CD8-positive, alpha-beta memory T cell (primary cell): ENCODE measurements at regions not wholly inside any gene's neighbourhood (a gene's known extent, or its start where the extent isn't known, plus 50 kb on each side); places are given as distances from the start of the nearest gene placed in this dataset.
A peak's percentile ranks its signal among the peaks of the same experiment; 100 is the strongest.

Experiments used
- CTCF ChIA-PET: fragments of 350-600 bp; sonication (Branson Sonifier 250); formaldehyde crosslinking; loops from one replicate; lab custom pipeline; 2021; ENCODE audit warnings: antibody characterized with exemption; lab: Charles Lee
- POLR2A ChIA-PET: fragments of 350-600 bp; sonication (Branson Sonifier 250); formaldehyde crosslinking; loops from one replicate; lab custom pipeline; 2021; ENCODE audit warnings: antibody characterized with exemption; lab: Charles Lee
- DNase-seq, 5 donors: peaks; one replicate each; pipeline versions ENCODE4 v3.0.0 to v3.0.0-alpha.2; 2020 to 2022; ENCODE audit warnings: mixed read lengths in 1 of 5
- H3K27ac ChIP-seq: one replicate; pipeline ENCODE4 v1.7.0; 2013; ENCODE audit warnings: low read depth, mild to moderate bottlenecking, low read length, moderate library complexity
- H3K27me3 ChIP-seq: 2 replicates; pipeline ENCODE4 v1.7.0; 2013; ENCODE audit warnings: low read length, mild to moderate bottlenecking; ENCODE audit not compliant: insufficient read depth, poor library complexity, severe bottlenecking
- H3K36me3 ChIP-seq: 2 replicates; pipeline ENCODE4 v1.7.0; 2013; ENCODE audit warnings: mild to moderate bottlenecking, low read length, moderate library complexity; ENCODE audit not compliant: insufficient read depth
- H3K4me1 ChIP-seq: 2 replicates; pipeline ENCODE4 v1.7.0; 2013; ENCODE audit warnings: mild to moderate bottlenecking, low read length, moderate library complexity; ENCODE audit not compliant: insufficient read depth
- H3K4me3 ChIP-seq: 2 replicates; pipeline ENCODE4 v1.7.0; 2013; ENCODE audit warnings: mild to moderate bottlenecking, low read length
- H3K9me3 ChIP-seq: 2 replicates; pipeline ENCODE4 v1.7.0; 2013; ENCODE audit warnings: mild to moderate bottlenecking, low read length
- H3K27ac Mint-ChIP-seq, 8 donors: one replicate each; pipeline ENCODE4 v1.8.0; 2020 to 2021; ENCODE audit warnings: mixed read lengths in 8 of 8, mild to moderate bottlenecking in 6 of 8, inconsistent platforms in 3 of 8, moderate library complexity in 3 of 8
- H3K27me3 Mint-ChIP-seq, 2 donors: one replicate each; pipeline ENCODE4 v1.8.0; 2020 to 2021; ENCODE audit warnings: mixed read lengths in 2 of 2, mild to moderate bottlenecking in 1 of 2, moderate library complexity in 1 of 2
- H3K36me3 Mint-ChIP-seq, 3 donors: one replicate each; pipeline ENCODE4 v1.8.0; 2020 to 2021; ENCODE audit warnings: mixed read lengths in 3 of 3, inconsistent platforms in 1 of 3, mild to moderate bottlenecking in 1 of 3
- H3K4me1 Mint-ChIP-seq, 3 donors: one replicate each; pipeline ENCODE4 v1.8.0; 2020 to 2021; ENCODE audit warnings: mixed read lengths in 3 of 3, inconsistent platforms in 1 of 3, mild to moderate bottlenecking in 1 of 3
- H3K4me3 Mint-ChIP-seq, 7 donors: one replicate each; pipeline ENCODE4 v1.8.0; 2020 to 2021; ENCODE audit warnings: mixed read lengths in 7 of 7, mild to moderate bottlenecking in 6 of 7, moderate library complexity in 4 of 7, inconsistent platforms in 2 of 7
- H3K9me3 Mint-ChIP-seq, 5 donors: one replicate each; pipeline ENCODE4 v1.8.0; 2020 to 2022; ENCODE audit warnings: mixed read lengths in 5 of 5, mild to moderate bottlenecking in 3 of 5, moderate library complexity in 2 of 5, inconsistent platforms in 1 of 5

DNA sequence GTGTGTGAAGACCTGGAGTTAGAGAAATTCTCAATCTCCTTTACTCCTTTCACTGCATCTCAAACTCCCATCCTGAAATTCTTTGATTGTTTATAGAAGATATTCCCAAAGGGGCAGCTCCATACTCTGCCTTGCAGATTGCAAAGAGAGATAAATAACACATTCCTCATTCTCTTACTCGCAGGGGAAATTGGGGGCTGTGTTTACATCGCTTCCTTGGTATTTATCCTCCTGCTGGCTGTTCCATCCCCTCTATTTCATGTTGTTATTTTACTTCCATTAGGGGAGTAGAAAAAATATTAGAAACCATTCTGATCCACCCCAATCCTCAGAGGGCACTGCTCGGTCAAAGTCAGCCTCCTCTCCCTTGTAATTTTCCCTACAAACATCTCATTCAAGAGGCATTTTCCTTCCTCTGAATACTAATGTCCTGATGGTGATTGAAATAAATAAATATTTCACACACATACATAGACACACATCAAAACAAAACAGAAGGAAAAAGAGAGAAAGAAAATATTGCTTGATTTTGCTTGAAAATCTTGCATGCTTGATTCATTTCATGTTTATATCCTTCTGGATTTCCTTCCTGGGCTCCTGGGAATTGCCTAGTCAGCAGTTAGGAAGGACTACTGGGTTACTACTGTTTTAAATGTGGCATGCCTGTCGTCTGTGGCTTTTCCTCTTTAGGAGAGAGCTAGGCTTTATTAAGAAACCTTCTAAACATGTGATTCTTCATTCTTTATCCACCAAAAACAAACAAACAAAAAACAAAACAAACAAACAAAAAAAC, 420.1 kb upstream of the PAPPA start:
- Histone ChIP-seq H3K9me3 (no peaks in the 10 kb centered on the region), H3K36me3 (no peaks in the 10 kb centered on the region), H3K4me3 (no peak overlapping the region), H3K4me1 (no peaks in the 10 kb centered on the region), H3K27ac (no peak overlapping the region), H3K27me3 (no peaks in the 10 kb centered on the region)
- H3K4me3 Mint-ChIP-seq, result no peak overlapping the region
- H3K4me1 Mint-ChIP-seq, result no peaks in the 10 kb centered on the region
- H3K27ac Mint-ChIP-seq, result no peak overlapping the region
- ChIA-PET CTCF (no interaction called here), POLR2A (no interaction called here)
- no peak for DNase-seq
- no peaks in the 10 kb centered on the region for H3K27me3 Mint-ChIP-seq
- no peaks in the 10 kb centered on the region for H3K36me3 Mint-ChIP-seq
- H3K9me3 Mint-ChIP-seq, result peaks cover 2 to 5% (median 4%) of the 10 kb centered on the region in 5 donors

- peaks cover 0 to 5% (median 0%) of the 10 kb centered on the region in 5 donors for H3K9me3 Mint-ChIP-seq
- Histone ChIP-seq H3K4me3 (no peak overlapping the region), H3K9me3 (no peaks in the 10 kb centered on the region), H3K27me3 (no peaks in the 10 kb centered on the region), H3K4me1 (no peaks in the 10 kb centered on the region), H3K36me3 (no peaks in the 10 kb centered on the region), H3K27ac (no peak overlapping the region)
- H3K27me3 Mint-ChIP-seq, result peaks cover 0 to under 1% of the 10 kb centered on the region in 2 donors
- ChIA-PET POLR2A (no interaction called here), CTCF (no interaction called here)
- no peaks in the 10 kb centered on the region for H3K4me1 Mint-ChIP-seq
- DNase-seq, result no peak
- H3K36me3 Mint-ChIP-seq, result no peaks in the 10 kb centered on the region
- H3K27ac Mint-ChIP-seq, result no peak overlapping the region
- no peak overlapping the region for H3K4me3 Mint-ChIP-seq
These were observed 414.3 kb upstream of the PAPPA start for GRCh38 chr9:115739096-115739875.

DNA sequence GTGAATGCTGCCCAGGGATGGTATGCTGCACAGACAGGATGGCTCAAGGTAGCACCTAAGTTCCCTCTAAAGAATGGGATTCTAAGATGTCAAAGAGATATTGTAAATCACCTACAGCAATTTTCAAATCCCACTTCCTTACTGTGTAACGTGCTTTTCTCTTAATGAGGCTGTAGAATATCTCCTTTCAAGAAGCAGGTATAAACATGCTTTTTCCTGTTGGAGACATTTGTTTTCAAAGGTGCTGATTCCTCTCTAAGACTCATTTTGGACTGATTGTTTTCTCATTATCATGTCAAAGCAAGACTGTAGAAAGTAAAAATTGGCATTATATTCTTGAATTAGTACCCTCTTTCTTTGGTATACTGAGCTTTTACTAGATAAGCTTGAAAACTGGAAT, 412.6 kb upstream of the PAPPA start:
- Mint-ChIP-seq H3K9me3 (peaks cover 0 to 4% (median 0%) of the 10 kb centered on the region in 5 donors), H3K4me3 (no peak overlapping the region), H3K4me1 (no peaks in the 10 kb centered on the region), H3K27me3 (peaks cover 0 to 4% of the 10 kb centered on the region in 2 donors), H3K27ac (no peak overlapping the region), H3K36me3 (no peaks in the 10 kb centered on the region)
- Histone ChIP-seq H3K27me3 (no peaks in the 10 kb centered on the region), H3K9me3 (no peaks in the 10 kb centered on the region), H3K4me1 (no peaks in the 10 kb centered on the region), H3K4me3 (no peak overlapping the region), H3K36me3 (no peaks in the 10 kb centered on the region), H3K27ac (no peak overlapping the region)
- CTCF ChIA-PET, result no interaction called here
- no peak for DNase-seq
- POLR2A ChIA-PET, result no interaction called here

DNA sequence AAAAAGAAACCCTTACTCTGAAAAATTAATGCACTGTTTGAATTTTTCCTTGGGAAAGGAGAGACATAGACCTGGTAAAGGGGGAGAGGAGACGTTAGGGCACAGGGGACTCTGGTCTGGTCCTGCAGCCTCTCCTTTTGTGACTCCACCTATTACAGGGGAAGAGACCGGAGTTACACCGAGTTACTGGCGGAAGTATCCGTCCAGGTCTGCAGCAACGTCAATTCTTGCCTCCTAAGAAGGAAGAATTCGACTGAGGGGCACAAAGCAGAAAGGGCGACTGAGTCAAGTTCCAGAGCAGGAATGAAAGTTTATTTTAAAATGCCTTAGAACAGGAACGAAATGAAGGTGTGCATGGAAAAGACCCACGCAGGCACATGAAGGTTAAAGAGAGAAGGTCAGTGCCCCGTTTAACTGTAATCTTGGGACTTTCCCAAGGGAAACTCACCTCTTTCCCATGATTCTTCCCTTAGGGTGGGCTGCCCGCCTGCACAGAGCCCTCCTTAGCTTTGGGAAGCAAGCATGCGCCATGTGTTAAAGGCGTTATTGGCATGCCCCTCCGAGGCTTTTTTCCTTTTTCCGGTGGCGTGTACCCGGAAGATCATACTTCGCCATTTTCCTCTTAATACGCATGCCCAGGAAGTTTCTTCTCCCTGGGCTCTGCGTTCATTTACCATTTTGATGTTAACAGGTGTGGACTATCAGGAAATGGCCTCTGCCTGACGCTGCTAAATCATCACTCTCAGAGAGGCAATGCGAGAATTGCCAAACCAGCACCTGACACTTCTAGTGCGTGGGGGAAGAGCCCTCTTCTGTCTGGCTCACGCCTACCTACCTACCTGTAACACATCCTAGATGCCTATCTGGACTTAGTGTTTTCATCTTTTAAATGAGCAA, 409.6 kb upstream of the PAPPA start:
- CTCF ChIA-PET, result no interaction called here
- no peaks in the 10 kb centered on the region for H3K27me3 ChIP-seq
- POLR2A ChIA-PET, result no interaction called here
- no peaks in the 10 kb centered on the region for H3K9me3 ChIP-seq
- H3K4me1 Mint-ChIP-seq, result no peaks in the 10 kb centered on the region
- peaks cover 0 to 4% of the 10 kb centered on the region in 2 donors for H3K27me3 Mint-ChIP-seq
- H3K27ac Mint-ChIP-seq, result peak overlapping the region in 1 of 8 donors; percentile 48
- no peak overlapping the region for H3K4me3 ChIP-seq
- no peak overlapping the region for H3K27ac ChIP-seq
- no peaks in the 10 kb centered on the region for H3K4me1 ChIP-seq
- peaks cover 0 to 5% (median 0%) of the 10 kb centered on the region in 5 donors for H3K9me3 Mint-ChIP-seq
- H3K36me3 ChIP-seq, result no peaks in the 10 kb centered on the region
- H3K4me3 Mint-ChIP-seq, result no peak overlapping the region
- no peak for DNase-seq
- H3K36me3 Mint-ChIP-seq, result no peaks in the 10 kb centered on the region

DNA sequence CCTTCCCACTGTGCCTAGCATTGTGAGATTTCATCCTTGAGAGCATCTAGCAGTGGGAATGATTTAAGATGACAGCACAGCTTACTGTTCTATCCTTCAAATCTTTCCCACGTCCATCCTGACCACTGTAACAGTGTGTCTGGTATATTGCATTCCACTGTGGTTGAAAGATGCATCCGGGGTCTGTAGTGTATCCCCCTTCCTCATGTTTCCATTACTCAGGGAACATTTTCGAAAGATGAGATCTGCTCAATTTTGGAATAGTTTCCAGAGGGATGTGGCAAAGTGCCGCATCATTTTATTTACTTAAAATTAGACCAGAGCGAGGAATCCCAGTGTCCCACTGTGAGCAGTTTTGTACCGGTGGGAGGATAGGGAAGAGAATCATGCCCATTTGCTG, 407.1 kb upstream of the PAPPA start:
- no peaks in the 10 kb centered on the region for H3K4me1 Mint-ChIP-seq
- DNase-seq, result no peak
- H3K27me3 Mint-ChIP-seq, result peaks cover 0 to 4% of the 10 kb centered on the region in 2 donors
- H3K36me3 Mint-ChIP-seq, result no peaks in the 10 kb centered on the region
- H3K27me3 ChIP-seq, result no peaks in the 10 kb centered on the region
- H3K9me3 Mint-ChIP-seq, result peaks cover 0 to 5% (median 0%) of the 10 kb centered on the region in 5 donors
- ChIA-PET CTCF (no interaction called here), POLR2A (no interaction called here)
- H3K27ac ChIP-seq, result no peak overlapping the region
- no peak overlapping the region for H3K4me3 ChIP-seq
- no peak overlapping the region for H3K4me3 Mint-ChIP-seq
- H3K9me3 ChIP-seq, result no peaks in the 10 kb centered on the region
- H3K36me3 ChIP-seq, result no peaks in the 10 kb centered on the region
- no peaks in the 10 kb centered on the region for H3K4me1 ChIP-seq
- no peak overlapping the region for H3K27ac Mint-ChIP-seq

GRCh38 chr9:115747731-115748130, 405.9 kb upstream of the PAPPA start:
- CTCF ChIA-PET, result no interaction called here
- Histone ChIP-seq H3K4me1 (no peaks in the 10 kb centered on the region), H3K9me3 (no peaks in the 10 kb centered on the region), H3K27ac (no peak overlapping the region), H3K27me3 (no peaks in the 10 kb centered on the region), H3K4me3 (no peak overlapping the region), H3K36me3 (no peaks in the 10 kb centered on the region)
- DNase-seq, result no peak
- Mint-ChIP-seq H3K36me3 (no peaks in the 10 kb centered on the region), H3K27ac (no peak overlapping the region), H3K4me1 (no peaks in the 10 kb centered on the region), H3K27me3 (peaks cover 0 to 4% of the 10 kb centered on the region in 2 donors), H3K4me3 (no peak overlapping the region), H3K9me3 (peaks cover 0 to 5% (median 0%) of the 10 kb centered on the region in 5 donors)
- POLR2A ChIA-PET, result no interaction called here

- H3K9me3 ChIP-seq, result no peaks in the 10 kb centered on the region
- H3K27ac ChIP-seq, result no peak overlapping the region
- H3K4me1 Mint-ChIP-seq, result no peaks in the 10 kb centered on the region
- no peaks in the 10 kb centered on the region for H3K4me1 ChIP-seq
- H3K27me3 Mint-ChIP-seq, result no peaks in the 10 kb centered on the region
- no peaks in the 10 kb centered on the region for H3K36me3 Mint-ChIP-seq
- no peaks in the 10 kb centered on the region for H3K27me3 ChIP-seq
- ChIA-PET CTCF (no interaction called here), POLR2A (no interaction called here)
- H3K9me3 Mint-ChIP-seq, result peaks cover 0 to 4% (median 0%) of the 10 kb centered on the region in 5 donors
- no peak overlapping the region for H3K4me3 ChIP-seq
- H3K27ac Mint-ChIP-seq, result no peak overlapping the region
- no peak overlapping the region for H3K4me3 Mint-ChIP-seq
- no peaks in the 10 kb centered on the region for H3K36me3 ChIP-seq
- DNase-seq, result no peak
These were observed 396.9 kb upstream of the PAPPA start for GRCh38 chr9:115756736-115757135.
